ENCODE measurements at regions not wholly inside any gene's neighbourhood (a gene's known extent, or its start where the extent isn't known, plus 50 kb on each side); places are given as distances from the start of the nearest gene placed in this dataset.

GRCh38 chr5:135172718-135173117 lies 138.7 kb upstream of the PITX1 start:
- Histone ChIP-seq H4K20me1 (ENCODE audit: control insufficient read depth, insufficient read depth, low read depth, low read length) (0 out of 2 replicates have a peak, but pooled peaks cover 4% of the 10 kb centered on the region), H3K4me2 (ENCODE audit: low read length) (no peak overlapping the region), H3K4me1 (ENCODE audit: control insufficient read depth, low read length) (peaks cover 5% of the 10 kb centered on the region), H3K27ac (ENCODE audit: low read depth, low read length) (no peak overlapping the region), H3K79me2 (ENCODE audit: control insufficient read depth, low read length) (no peaks in the 10 kb centered on the region), H3F3A (ENCODE audit: control insufficient read depth, insufficient read depth) (no peaks in the 10 kb centered on the region), H3K9me3 (ENCODE audit: control insufficient read depth, insufficient read depth, low read length) (no peaks in the 10 kb centered on the region), H3K4me3 (ENCODE audit: low read length) (no peak overlapping the region), H3K27me3 (ENCODE audit: control insufficient read depth, low read length) (no peaks in the 10 kb centered on the region), H3K36me3 (ENCODE audit: control insufficient read depth, low read length) (no peaks in the 10 kb centered on the region), H3K9me2 (replicated peaks; ENCODE audit: control insufficient read depth, low read length) (no peaks in the 10 kb centered on the region)
- TF ChIP-seq EZH2phosphoT487 (IDR thresholded peaks at IDR 0.05; ENCODE audit: borderline replicate concordance, low read length) (no peak), CTCF (IDR thresholded peaks at IDR 0.05; ENCODE audit: low read depth, low read length, poor library complexity, severe bottlenecking) (no peak)

- H3K9me2 ChIP-seq (replicated peaks; ENCODE audit: control insufficient read depth, low read length): no peaks in the 10 kb centered on the region
- no peaks in the 10 kb centered on the region for H3K27me3 ChIP-seq (ENCODE audit: control insufficient read depth, low read length)
- no peak overlapping the region for H3K4me2 ChIP-seq (ENCODE audit: low read length)
- H4K20me1 ChIP-seq (ENCODE audit: control insufficient read depth, insufficient read depth, low read depth, low read length): 0 out of 2 replicates have a peak, but pooled peaks cover 4% of the 10 kb centered on the region
- no peaks in the 10 kb centered on the region for H3K4me1 ChIP-seq (ENCODE audit: control insufficient read depth, low read length)
- H3K4me3 ChIP-seq (ENCODE audit: low read length): no peak overlapping the region
- H3K36me3 ChIP-seq (ENCODE audit: control insufficient read depth, low read length): no peaks in the 10 kb centered on the region
- no peak for TF ChIP-seq CTCF (IDR thresholded peaks at IDR 0.05; ENCODE audit: low read depth, low read length, poor library complexity, severe bottlenecking)
- TF ChIP-seq EZH2phosphoT487 (IDR thresholded peaks at IDR 0.05; ENCODE audit: borderline replicate concordance, low read length): no peak
- no peaks in the 10 kb centered on the region for H3K9me3 ChIP-seq (ENCODE audit: control insufficient read depth, insufficient read depth, low read length)
- no peak overlapping the region for H3K27ac ChIP-seq (ENCODE audit: low read depth, low read length)
- H3K79me2 ChIP-seq (ENCODE audit: control insufficient read depth, low read length): no peaks in the 10 kb centered on the region
- H3F3A ChIP-seq (ENCODE audit: control insufficient read depth, insufficient read depth): no peaks in the 10 kb centered on the region
Observed at GRCh38 chr5:135171336-135171735, 137.3 kb upstream of the PITX1 start.

GRCh38 chr5:135170500-135170899 lies 136.5 kb upstream of the PITX1 start:
- H3K4me1 ChIP-seq (ENCODE audit: control insufficient read depth, low read length): no peaks in the 10 kb centered on the region
- H3K79me2 ChIP-seq (ENCODE audit: control insufficient read depth, low read length): no peaks in the 10 kb centered on the region
- no peaks in the 10 kb centered on the region for H3F3A ChIP-seq (ENCODE audit: control insufficient read depth, insufficient read depth)
- no peak overlapping the region for H3K4me3 ChIP-seq (ENCODE audit: low read length)
- no peak for TF ChIP-seq EZH2phosphoT487 (IDR thresholded peaks at IDR 0.05; ENCODE audit: borderline replicate concordance, low read length)
- no peak for TF ChIP-seq CTCF (IDR thresholded peaks at IDR 0.05; ENCODE audit: low read depth, low read length, poor library complexity, severe bottlenecking)
- H3K9me2 ChIP-seq (replicated peaks; ENCODE audit: control insufficient read depth, low read length): no peaks in the 10 kb centered on the region
- H3K36me3 ChIP-seq (ENCODE audit: control insufficient read depth, low read length): no peaks in the 10 kb centered on the region
- no peaks in the 10 kb centered on the region for H3K9me3 ChIP-seq (ENCODE audit: control insufficient read depth, insufficient read depth, low read length)
- no peak overlapping the region for H3K27ac ChIP-seq (ENCODE audit: low read depth, low read length)
- H3K27me3 ChIP-seq (ENCODE audit: control insufficient read depth, low read length): no peaks in the 10 kb centered on the region
- H4K20me1 ChIP-seq (ENCODE audit: control insufficient read depth, insufficient read depth, low read depth, low read length): 0 out of 2 replicates have a peak, but pooled peaks cover 4% of the 10 kb centered on the region
- no peak overlapping the region for H3K4me2 ChIP-seq (ENCODE audit: low read length)
